ENCODE measurements at regions not wholly inside any gene's neighbourhood (a gene's known extent, or its start where the extent isn't known, plus 50 kb on each side); places are given as distances from the start of the nearest gene placed in this dataset.
A peak's percentile ranks its signal among the peaks of the same experiment; 100 is the strongest.

DNA sequence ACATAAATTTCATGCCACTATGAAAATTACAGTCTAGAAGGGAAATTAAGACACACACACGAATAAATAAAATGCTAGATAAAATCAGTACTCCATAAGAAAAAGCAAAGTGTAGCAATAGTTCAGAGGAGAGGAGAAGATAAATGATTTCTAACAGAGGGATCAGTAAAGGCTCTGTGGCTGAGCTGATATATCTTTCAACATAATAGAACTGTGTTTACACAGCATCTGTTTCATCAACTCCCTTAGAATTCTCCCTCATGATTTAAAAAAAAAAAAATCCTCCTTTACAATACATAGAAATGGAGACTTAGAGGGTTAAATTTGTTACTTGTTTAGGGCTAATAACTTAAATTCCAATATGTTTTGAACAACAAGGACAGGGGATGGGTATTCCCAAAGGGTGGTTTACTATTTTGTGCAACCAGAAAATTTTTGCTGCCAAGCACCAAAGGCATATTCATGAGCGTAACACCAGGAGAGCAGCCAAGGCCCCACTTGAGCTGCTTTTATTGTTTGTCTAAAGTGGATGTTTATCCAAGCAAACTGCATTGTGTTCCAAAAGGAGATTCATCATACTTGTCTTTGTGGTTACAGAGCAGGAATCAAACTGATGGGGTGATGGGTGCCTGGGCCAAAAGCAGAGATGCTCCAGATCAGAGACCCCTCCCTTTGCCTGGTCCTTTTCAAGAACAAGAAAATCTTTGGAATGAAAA, 162.7 kb downstream of the BMP4 start:
- Histone ChIP-seq H3K27ac (ENCODE audit: control insufficient read depth, insufficient read depth, low read length) (no peak overlapping the region), H3K9ac (ENCODE audit: control insufficient read depth, extremely low read depth, insufficient read depth, low read length) (no peak overlapping the region), H3K4me1 (ENCODE audit: control insufficient read depth, extremely low read depth, insufficient read depth, low read length) (no peaks in the 10 kb centered on the region), H3K4me2 (ENCODE audit: control insufficient read depth, extremely low read depth, insufficient read depth, low read depth, low read length) (no peak overlapping the region), H3K9me3 (ENCODE audit: control insufficient read depth, low read depth, low read length) (no peaks in the 10 kb centered on the region), H3K79me2 (ENCODE audit: control insufficient read depth, insufficient read depth, low read length) (no peaks in the 10 kb centered on the region), H3K36me3 (ENCODE audit: control insufficient read depth in 2 of 2, extremely low read depth in 1 of 2, insufficient read depth in 2 of 2, low read length in 2 of 2) (no peaks in the 10 kb centered on the region), H2AFZ (ENCODE audit: control insufficient read depth, low read length) (no peak overlapping the region), H3K27me3 (ENCODE audit: control insufficient read depth, extremely low read depth, insufficient read depth, low read length) (peaks cover 3% of the 10 kb centered on the region), H4K20me1 (ENCODE audit: control insufficient read depth, extremely low read depth, insufficient read depth, low read length) (no peaks in the 10 kb centered on the region), H3K9me1 (ENCODE audit: control insufficient read depth, extremely low read depth, insufficient read depth, low read length) (no peaks in the 10 kb centered on the region), H3K4me3 (ENCODE audit: control insufficient read depth in 2 of 3, extremely low read depth in 1 of 3, insufficient read depth in 2 of 3, low read depth in 1 of 3, low read length in 3 of 3) (no peak overlapping the region)
- DNase-seq (ENCODE audit: low read depth, low spot score) (no peak), FAIRE-seq (no peak)
- TF ChIP-seq CTCF (optimal IDR thresholded peaks at IDR 0.05 in 1 of 3, IDR thresholded peaks at IDR 0.05 in 1 of 3, conservative IDR thresholded peaks at IDR 0.05 in 1 of 3; ENCODE audit: extremely low read depth in 1 of 3, insufficient read depth in 2 of 3, low read length in 3 of 3) (no peak), EZH2 (IDR thresholded peaks at IDR 0.05; ENCODE audit: low read length) (no peak)
- dilution Hi-C loops (cut with MboI; ENCODE audit: extremely low pct_ligation_motif_present, low sequenced_read_pairs): no loop called here

GRCh38 chr14:53792909-53793308, 163.7 kb downstream of the BMP4 start:
- H3K27ac ChIP-seq (ENCODE audit: control insufficient read depth, insufficient read depth, low read length): no peak overlapping the region
- no peaks in the 10 kb centered on the region for H3K36me3 ChIP-seq (ENCODE audit: control insufficient read depth in 2 of 2, extremely low read depth in 1 of 2, insufficient read depth in 2 of 2, low read length in 2 of 2)
- no peaks in the 10 kb centered on the region for H3K4me1 ChIP-seq (ENCODE audit: control insufficient read depth, extremely low read depth, insufficient read depth, low read length)
- H3K9me3 ChIP-seq (ENCODE audit: control insufficient read depth, low read depth, low read length): no peaks in the 10 kb centered on the region
- no peaks in the 10 kb centered on the region for H3K79me2 ChIP-seq (ENCODE audit: control insufficient read depth, insufficient read depth, low read length)
- dilution Hi-C loops (cut with MboI; ENCODE audit: extremely low pct_ligation_motif_present, low sequenced_read_pairs): no loop called here
- H3K9ac ChIP-seq (ENCODE audit: control insufficient read depth, extremely low read depth, insufficient read depth, low read length): no peak overlapping the region
- H3K4me3 ChIP-seq (ENCODE audit: control insufficient read depth in 2 of 3, extremely low read depth in 1 of 3, insufficient read depth in 2 of 3, low read depth in 1 of 3, low read length in 3 of 3): no peak overlapping the region
- H2AFZ ChIP-seq (ENCODE audit: control insufficient read depth, low read length): no peak overlapping the region
- no peak overlapping the region for H3K4me2 ChIP-seq (ENCODE audit: control insufficient read depth, extremely low read depth, insufficient read depth, low read depth, low read length)
- FAIRE-seq (no peak), DNase-seq (ENCODE audit: low read depth, low spot score) (no peak)
- TF ChIP-seq CTCF (optimal IDR thresholded peaks at IDR 0.05 in 1 of 3, IDR thresholded peaks at IDR 0.05 in 1 of 3, conservative IDR thresholded peaks at IDR 0.05 in 1 of 3; ENCODE audit: extremely low read depth in 1 of 3, insufficient read depth in 2 of 3, low read length in 3 of 3) (peak in 1 of 3 experiments; percentile 49), EZH2 (IDR thresholded peaks at IDR 0.05; ENCODE audit: low read length) (no peak)
- no peaks in the 10 kb centered on the region for H3K9me1 ChIP-seq (ENCODE audit: control insufficient read depth, extremely low read depth, insufficient read depth, low read length)
- H3K27me3 ChIP-seq (ENCODE audit: control insufficient read depth, extremely low read depth, insufficient read depth, low read length): peaks cover 4% of the 10 kb centered on the region
- no peaks in the 10 kb centered on the region for H4K20me1 ChIP-seq (ENCODE audit: control insufficient read depth, extremely low read depth, insufficient read depth, low read length)

All from keratinocyte (primary cell).